ENCODE measurements at regions not wholly inside any gene's neighbourhood (a gene's known extent, or its start where the extent isn't known, plus 50 kb on each side); places are given as distances from the start of the nearest gene placed in this dataset.

DNA sequence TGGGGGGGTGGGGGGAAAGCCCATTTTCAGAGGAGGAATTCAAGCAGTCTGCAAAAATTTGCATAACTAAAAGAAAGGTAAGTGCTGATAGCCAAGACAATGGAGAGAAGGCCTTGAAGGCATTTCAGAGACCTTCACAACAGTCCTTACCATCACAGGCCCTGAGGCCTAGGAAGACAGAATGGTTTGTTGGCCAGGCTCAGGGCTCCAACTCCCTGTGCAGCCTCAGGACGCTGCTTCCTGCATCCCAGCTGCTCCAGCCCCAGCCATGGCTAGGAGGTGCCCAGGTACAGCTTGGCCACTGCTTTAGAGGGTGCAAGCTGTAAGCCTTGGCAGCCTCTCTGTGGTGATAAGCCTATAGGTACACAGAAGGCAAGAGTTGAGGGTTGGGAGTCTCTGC lies 571.6 kb downstream of the MATN1 start:
- TF ChIP-seq, protein P1, sequence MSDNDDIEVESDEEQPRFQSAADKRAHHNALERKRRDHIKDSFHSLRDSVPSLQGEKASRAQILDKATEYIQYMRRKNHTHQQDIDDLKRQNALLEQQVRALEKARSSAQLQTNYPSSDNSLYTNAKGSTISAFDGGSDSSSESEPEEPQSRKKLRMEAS (IDR thresholded peaks at IDR 0.05; ENCODE audit: low read depth, low read length): no peak
- TF ChIP-seq POLR2A (IDR thresholded peaks at IDR 0.05; ENCODE audit: extremely low read depth, insufficient read length) (no peak), MYC (IDR thresholded peaks at IDR 0.05; ENCODE audit: low read depth, low read length) (no peak)
- TF ChIP-seq, protein P2, sequence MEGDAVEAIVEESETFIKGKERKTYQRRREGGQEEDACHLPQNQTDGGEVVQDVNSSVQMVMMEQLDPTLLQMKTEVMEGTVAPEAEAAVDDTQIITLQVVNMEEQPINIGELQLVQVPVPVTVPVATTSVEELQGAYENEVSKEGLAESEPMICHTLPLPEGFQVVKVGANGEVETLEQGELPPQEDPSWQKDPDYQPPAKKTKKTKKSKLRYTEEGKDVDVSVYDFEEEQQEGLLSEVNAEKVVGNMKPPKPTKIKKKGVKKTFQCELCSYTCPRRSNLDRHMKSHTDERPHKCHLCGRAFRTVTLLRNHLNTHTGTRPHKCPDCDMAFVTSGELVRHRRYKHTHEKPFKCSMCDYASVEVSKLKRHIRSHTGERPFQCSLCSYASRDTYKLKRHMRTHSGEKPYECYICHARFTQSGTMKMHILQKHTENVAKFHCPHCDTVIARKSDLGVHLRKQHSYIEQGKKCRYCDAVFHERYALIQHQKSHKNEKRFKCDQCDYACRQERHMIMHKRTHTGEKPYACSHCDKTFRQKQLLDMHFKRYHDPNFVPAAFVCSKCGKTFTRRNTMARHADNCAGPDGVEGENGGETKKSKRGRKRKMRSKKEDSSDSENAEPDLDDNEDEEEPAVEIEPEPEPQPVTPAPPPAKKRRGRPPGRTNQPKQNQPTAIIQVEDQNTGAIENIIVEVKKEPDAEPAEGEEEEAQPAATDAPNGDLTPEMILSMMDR (IDR thresholded peaks at IDR 0.05; ENCODE audit: low read depth, low read length): no peak
- no peak overlapping the region for H3K4me3 ChIP-seq (ENCODE audit: low read depth, low read length)
- no peak for DNase-seq (ENCODE audit: low read depth)

DNA sequence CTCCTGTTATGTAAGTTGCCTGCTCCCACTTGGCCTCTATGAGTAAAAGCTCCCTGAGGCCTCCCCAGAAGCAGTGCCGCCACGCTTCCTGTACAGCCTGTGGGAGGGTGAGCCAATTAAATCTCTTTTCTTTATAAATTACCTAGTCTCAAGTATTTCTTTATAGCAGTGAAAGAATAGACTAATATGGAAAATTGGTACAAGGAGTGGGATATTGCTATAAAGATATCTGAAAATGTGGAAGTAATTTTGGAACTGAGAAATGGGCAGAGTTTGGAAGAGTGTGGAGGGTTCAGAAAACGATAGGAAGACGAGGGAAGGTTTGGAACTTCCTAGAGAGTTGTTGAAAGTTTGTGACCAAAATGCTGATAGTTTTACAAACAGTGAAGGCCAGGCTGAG lies 572.3 kb downstream of the MATN1 start:
- no peak for DNase-seq (ENCODE audit: low read depth)
- TF ChIP-seq POLR2A (IDR thresholded peaks at IDR 0.05; ENCODE audit: extremely low read depth, insufficient read length) (no peak), MYC (IDR thresholded peaks at IDR 0.05; ENCODE audit: low read depth, low read length) (no peak)
- TF ChIP-seq, protein P1 (IDR thresholded peaks at IDR 0.05; ENCODE audit: low read depth, low read length): no peak
- TF ChIP-seq, protein P2 (IDR thresholded peaks at IDR 0.05; ENCODE audit: low read depth, low read length): no peak
- H3K4me3 ChIP-seq (ENCODE audit: low read depth, low read length): no peak overlapping the region

DNA sequence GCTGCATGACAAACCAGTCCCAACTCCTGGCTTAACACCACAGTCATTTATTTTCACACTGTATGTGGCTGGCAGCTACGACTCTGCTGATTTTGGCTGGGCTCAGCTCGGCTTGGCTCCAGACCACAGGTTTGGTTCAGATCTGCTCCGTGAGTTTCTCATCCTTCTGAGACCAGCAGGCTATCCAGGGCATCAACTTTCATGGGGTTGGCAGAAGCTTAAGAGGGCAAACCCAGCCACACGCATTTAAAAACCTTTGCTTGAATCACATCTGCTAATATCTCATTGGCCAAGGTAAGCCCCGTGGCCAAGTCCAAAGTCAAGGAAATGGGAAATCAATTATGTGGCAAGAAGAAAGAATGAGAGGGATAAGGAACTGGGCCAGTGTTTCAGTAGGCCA lies 574.2 kb downstream of the MATN1 start:
- no peak for DNase-seq (ENCODE audit: low read depth)
- TF ChIP-seq POLR2A (IDR thresholded peaks at IDR 0.05; ENCODE audit: extremely low read depth, insufficient read length): no peak
- TF ChIP-seq, protein P1 (IDR thresholded peaks at IDR 0.05; ENCODE audit: low read depth, low read length): no peak
- TF ChIP-seq, protein P2 (IDR thresholded peaks at IDR 0.05; ENCODE audit: low read depth, low read length): no peak
- no peak for TF ChIP-seq MYC (IDR thresholded peaks at IDR 0.05; ENCODE audit: low read depth, low read length)

DNA sequence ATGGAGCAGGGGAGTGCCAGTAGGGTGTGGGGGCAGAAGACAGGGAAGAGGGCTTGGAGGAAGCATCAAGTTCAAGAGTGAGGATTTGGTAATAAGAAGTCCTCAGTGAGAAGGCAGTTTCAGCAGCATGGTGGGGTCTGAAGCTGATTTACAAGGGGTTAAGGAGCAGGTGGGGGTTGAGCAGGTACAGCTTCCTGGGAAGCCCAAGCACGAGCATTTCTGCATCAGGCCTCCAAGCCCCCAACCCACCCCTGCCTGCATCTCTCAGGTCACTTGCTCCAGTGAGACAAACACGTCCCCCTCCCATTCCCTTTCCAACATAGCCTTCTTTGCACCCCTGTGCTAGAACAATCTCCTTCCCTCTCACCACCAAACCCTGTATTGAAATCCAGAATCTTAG lies 574.7 kb downstream of the MATN1 start:
- TF ChIP-seq, protein P1 (IDR thresholded peaks at IDR 0.05; ENCODE audit: low read depth, low read length): no peak
- TF ChIP-seq, protein P2 (IDR thresholded peaks at IDR 0.05; ENCODE audit: low read depth, low read length): no peak
- no peak for DNase-seq (ENCODE audit: low read depth)
- no peak overlapping the region for H3K4me3 ChIP-seq (ENCODE audit: low read depth, low read length)

More for the DNA sequence above, 574.2 kb downstream of the MATN1 start:
- H3K4me3 ChIP-seq (ENCODE audit: low read depth, low read length): no peak overlapping the region

DNA sequence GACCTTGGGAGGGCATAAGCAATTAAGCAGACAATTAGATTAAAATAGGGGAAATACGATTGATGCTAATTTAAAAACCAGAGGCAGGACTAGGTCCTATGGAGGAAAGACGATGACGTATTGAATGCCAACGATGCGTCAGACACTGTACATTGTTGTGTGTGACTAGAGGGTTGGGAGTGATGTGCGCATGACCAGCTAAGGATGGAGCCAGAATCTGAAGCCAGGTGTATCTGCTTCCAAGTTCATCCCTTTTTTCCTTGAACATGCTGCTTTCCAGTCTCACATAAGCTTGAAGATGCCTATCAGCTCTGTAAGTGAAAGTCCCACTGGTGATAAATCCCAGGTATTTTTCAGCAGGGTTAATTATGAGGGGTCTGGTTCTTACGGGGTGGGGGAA lies 576.2 kb downstream of the MATN1 start:
- no peak for DNase-seq (ENCODE audit: low read depth)
- TF ChIP-seq MYC (IDR thresholded peaks at IDR 0.05; ENCODE audit: low read depth, low read length) (no peak), POLR2A (IDR thresholded peaks at IDR 0.05; ENCODE audit: extremely low read depth, insufficient read length) (no peak)
- TF ChIP-seq, protein P2 (IDR thresholded peaks at IDR 0.05; ENCODE audit: low read depth, low read length): no peak
- TF ChIP-seq, protein P1 (IDR thresholded peaks at IDR 0.05; ENCODE audit: low read depth, low read length): no peak
- H3K4me3 ChIP-seq (ENCODE audit: low read depth, low read length): no peak overlapping the region

DNA sequence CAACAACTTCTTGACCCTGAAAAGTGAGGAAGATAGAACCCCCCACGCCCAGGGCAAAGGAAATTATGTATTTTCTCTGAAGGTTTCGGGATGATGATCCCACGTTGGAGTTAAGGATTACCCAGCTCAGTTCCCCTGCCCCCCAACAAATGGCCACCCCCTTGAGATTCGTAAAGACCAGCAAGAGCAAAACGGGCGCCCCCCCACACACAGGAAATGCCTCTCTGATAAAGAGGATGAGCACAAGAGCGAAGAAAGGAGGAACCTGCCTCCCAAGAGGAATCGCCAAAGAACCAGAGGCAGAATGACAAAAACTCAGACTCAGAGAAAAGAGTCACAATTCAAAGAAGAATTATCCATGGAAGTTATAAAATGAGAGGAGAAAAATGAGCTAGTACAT lies 576.9 kb downstream of the MATN1 start:
- TF ChIP-seq, protein P2 (IDR thresholded peaks at IDR 0.05; ENCODE audit: low read depth, low read length): no peak
- TF ChIP-seq, protein P1 (IDR thresholded peaks at IDR 0.05; ENCODE audit: low read depth, low read length): no peak
- TF ChIP-seq POLR2A (IDR thresholded peaks at IDR 0.05; ENCODE audit: extremely low read depth, insufficient read length): no peak
- no peak for TF ChIP-seq MYC (IDR thresholded peaks at IDR 0.05; ENCODE audit: low read depth, low read length)
- H3K4me3 ChIP-seq (ENCODE audit: low read depth, low read length): no peak overlapping the region
- DNase-seq (ENCODE audit: low read depth): no peak

Data from NB4 (cell line).